LNCaP clone FGC (cell line): ENCODE measurements at regions not wholly inside any gene's neighbourhood (a gene's known extent, or its start where the extent isn't known, plus 50 kb on each side); places are given as distances from the start of the nearest gene placed in this dataset.

Experiments
- DNase-seq: peaks from one replicate; pipeline ENCODE4 v3.0.0-alpha.2; 2011; ENCODE audit warnings: low read depth
- H3K4me3 ChIP-seq: 2 replicates; pipeline ENCODE4 v1.5.1; 2011; ENCODE audit warnings: mild to moderate bottlenecking, low read depth, low read length, control low read depth
- TF ChIP-seq, protein P1 (sequence below): IDR thresholded peaks from 2 replicates; pipeline ENCODE4 v1.5.1; 2012; ENCODE audit warnings: mild to moderate bottlenecking; ENCODE audit not compliant: control insufficient read depth, insufficient read depth; ENCODE audit errors: extremely low read depth

DNA sequence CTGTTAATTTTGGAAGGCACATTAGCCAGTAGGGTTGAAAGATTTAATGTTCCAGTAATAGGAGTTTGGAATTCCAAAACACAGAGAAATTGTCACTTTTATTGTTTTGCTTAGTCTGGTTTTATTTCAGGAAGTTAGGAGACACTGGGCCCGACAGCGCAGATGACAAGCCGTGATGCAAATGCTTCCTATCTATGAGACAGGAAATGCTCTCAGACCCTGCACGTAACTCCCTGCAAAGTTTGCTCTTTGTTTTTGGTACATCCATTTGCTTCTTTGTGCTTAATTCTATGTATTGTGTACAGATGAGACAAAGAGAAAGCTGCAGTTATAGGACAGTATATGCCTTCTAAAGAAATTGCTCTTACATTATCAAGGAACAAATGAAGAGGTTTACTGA, 201.6 kb upstream of the SGK1 start:
- TF ChIP-seq, protein P1, sequence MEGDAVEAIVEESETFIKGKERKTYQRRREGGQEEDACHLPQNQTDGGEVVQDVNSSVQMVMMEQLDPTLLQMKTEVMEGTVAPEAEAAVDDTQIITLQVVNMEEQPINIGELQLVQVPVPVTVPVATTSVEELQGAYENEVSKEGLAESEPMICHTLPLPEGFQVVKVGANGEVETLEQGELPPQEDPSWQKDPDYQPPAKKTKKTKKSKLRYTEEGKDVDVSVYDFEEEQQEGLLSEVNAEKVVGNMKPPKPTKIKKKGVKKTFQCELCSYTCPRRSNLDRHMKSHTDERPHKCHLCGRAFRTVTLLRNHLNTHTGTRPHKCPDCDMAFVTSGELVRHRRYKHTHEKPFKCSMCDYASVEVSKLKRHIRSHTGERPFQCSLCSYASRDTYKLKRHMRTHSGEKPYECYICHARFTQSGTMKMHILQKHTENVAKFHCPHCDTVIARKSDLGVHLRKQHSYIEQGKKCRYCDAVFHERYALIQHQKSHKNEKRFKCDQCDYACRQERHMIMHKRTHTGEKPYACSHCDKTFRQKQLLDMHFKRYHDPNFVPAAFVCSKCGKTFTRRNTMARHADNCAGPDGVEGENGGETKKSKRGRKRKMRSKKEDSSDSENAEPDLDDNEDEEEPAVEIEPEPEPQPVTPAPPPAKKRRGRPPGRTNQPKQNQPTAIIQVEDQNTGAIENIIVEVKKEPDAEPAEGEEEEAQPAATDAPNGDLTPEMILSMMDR, result no peak
- no peak for DNase-seq
- no peak overlapping the region for H3K4me3 ChIP-seq

DNA sequence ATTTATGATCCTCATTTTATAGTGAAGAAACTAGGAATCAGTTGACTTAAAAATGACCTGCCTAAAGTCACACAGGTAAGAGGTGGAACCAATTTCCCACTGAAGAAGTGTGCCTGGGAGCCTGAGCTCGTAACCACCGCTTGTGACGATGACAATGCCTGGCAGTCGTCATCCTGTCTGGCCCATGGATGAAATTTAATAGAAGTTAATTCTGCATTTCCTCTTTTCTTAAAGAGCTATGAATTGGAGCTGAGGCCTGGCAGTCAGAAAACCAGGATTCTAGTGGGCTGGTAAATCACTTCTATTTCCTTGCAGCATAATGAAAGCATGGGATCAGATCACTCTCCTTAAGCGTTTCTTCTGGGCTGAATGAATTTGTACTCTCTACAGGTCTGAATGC, 200.0 kb upstream of the SGK1 start:
- DNase-seq, result no peak
- TF ChIP-seq, protein P1, result no peak
- no peak overlapping the region for H3K4me3 ChIP-seq

DNA sequence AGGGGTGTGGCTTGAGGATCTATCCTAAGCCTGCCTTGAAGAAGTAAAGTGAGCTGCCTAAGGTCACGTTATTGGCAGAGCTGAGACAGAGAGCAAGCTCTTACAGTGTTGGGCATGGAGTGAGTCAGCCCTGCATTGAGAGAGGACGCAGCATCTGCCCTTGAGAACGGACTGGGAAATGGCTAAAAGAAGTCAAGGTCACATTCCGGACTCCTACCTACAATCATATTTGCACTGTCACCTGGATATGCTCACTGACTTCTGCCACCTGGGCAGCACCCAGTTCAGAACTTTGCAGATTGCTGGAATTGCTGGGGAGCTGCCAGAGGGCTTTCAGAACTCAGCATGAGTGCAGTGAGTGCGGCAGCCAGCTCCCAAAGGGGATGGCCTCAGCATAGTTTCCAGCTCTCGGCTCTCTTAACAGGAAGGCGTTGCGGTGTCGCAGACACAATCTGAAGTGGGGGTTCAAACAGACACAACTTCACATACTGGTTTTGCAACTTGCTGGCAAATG, 199.3 kb upstream of the SGK1 start:
- no peak for DNase-seq
- H3K4me3 ChIP-seq, result no peak overlapping the region
- TF ChIP-seq, protein P1, result no peak

DNA sequence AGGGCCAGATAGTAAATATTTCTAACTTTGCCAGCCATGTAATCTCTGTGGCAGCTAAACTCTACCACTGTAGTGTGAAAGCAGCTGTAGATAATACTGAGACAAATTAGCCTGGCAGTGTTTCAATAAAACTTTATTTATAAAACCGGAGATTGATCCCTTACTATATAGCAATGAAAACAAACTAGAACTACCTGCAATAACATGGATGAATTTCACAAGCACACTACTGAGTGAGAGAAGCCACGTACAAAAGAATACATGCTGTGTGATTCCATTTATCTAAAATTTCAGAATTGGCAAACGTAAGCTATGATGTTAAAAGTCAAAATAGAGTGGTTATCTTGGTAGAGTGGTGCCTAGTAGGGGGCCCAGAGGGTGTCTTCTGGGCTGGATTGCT, 198.7 kb upstream of the SGK1 start:
- TF ChIP-seq, protein P1, result no peak
- H3K4me3 ChIP-seq, result no peak overlapping the region
- DNase-seq, result no peak

DNA sequence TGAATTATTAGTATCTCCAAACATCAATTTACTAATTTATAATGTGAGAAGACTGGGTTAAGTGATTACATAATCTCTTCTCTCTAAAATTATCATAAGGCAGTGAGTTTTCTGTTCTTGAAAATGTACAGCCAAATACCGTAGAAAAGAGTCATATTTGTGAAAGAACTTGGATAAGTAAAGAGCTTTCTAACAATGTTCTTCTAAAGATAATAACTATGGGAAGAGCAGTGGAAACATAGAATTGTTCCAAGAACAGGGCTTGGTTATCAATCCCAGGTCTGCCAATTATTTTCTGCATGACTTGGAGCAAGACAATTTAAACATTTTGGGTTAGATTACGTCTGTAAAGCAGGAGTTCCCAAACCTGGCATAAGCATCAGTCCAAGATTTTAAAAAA, 198.1 kb upstream of the SGK1 start:
- H3K4me3 ChIP-seq, result no peak overlapping the region
- TF ChIP-seq, protein P1, result no peak
- no peak for DNase-seq

DNA sequence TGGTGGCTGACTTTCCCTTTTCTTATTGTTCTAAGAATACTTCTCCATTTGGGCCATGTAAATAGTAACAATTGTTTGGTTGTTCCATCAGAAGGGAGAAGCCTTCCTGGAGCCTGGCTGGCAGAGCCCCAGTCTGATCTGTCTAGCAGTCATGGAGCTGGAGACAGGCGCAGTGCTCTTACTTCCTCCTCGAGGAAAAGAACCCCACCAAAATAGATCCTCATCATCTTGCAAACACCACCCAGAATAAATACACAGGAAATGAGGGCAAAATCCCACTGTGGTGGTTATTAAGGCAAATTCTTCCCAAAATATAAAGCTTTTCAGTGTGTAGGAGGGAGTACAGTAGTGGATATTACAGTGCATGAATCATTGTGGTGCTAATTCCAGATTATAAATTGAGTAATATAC, 195.1 kb upstream of the SGK1 start:
- DNase-seq, result no peak
- H3K4me3 ChIP-seq, result no peak overlapping the region
- TF ChIP-seq, protein P1, result no peak

DNA sequence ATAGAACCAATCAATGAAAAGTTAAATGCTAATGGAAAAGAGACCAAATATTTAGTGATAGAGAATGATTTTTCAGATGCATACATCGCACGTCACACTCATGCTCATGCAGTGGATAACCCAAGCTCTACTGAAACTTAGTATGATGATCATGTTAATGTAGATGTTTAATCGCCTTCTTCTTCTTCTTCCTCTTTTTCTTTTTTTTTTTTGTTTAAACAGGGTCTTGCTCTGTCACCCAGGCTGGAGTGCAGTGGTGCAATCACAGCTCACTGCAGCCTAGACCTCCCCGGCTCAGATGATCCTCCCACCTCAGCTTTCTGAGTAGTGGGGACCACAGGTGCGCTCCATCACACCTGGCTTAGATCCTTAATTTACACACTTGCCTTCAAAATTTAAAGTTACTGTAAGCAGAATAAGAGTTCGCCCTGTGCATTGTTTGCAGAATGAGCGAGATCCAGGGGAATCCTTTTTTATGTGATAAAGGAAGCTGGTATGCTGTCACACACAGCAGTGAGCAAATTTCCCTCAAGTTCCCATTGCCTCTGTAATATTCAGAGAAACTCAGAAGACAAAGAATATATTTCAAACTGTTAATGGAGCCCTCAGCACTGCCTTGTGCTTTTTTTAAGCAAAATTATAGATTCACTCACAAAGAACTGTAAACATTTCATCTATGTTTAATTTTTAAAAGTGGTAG, 194.2 kb upstream of the SGK1 start:
- DNase-seq, result no peak
- H3K4me3 ChIP-seq, result no peak overlapping the region
- TF ChIP-seq, protein P1, result no peak
